OCI-LY7 (cell line): ENCODE measurements at regions not wholly inside any gene's neighbourhood (a gene's known extent, or its start where the extent isn't known, plus 50 kb on each side); places are given as distances from the start of the nearest gene placed in this dataset.

ENCODE experiments used
- BruUV-seq: library from RNA; stranded (reverse); fragments of 400-500 nt; replicated peaks from 2 replicates; lab custom pipeline; 2021; lab: Mats Ljungman, UMichigan
- CTCF ChIA-PET: fragments of 300-600 bp; sonication (Branson Sonifier 250); formaldehyde crosslinking; loops from one replicate; lab custom pipeline; 2022; ENCODE audit warnings: antibody characterized with exemption; ENCODE audit not compliant: unreplicated experiment; lab: Charles Lee
- POLR2A ChIA-PET: fragments of 300-600 bp; sonication (Branson Sonifier 250); formaldehyde crosslinking; loops from one replicate; lab custom pipeline; 2022; ENCODE audit warnings: antibody characterized with exemption; lab: Charles Lee
- DNase-seq: peaks from one replicate; pipeline ENCODE4 v3.0.0-alpha.2; 2015; ENCODE audit warnings: low spot score
- H2AFZ ChIP-seq: fragments of 200-600 bp; sonication (generic), shearing (Covaris generic); 2 replicates; pipeline ENCODE4 v1.6.1; 2014; ENCODE audit warnings: mild to moderate bottlenecking, antibody characterized with exemption, low read length, moderate library complexity
- H3K27ac ChIP-seq: fragments of 200-600 bp; sonication (generic); 2 replicates; pipeline ENCODE4 v1.5.1; 2014; ENCODE audit warnings: mixed run types, low read depth, mild to moderate bottlenecking, moderate library complexity, low read length, inconsistent platforms; ENCODE audit not compliant: poor library complexity, severe bottlenecking
- H3K36me3 ChIP-seq: fragments of 200-600 bp; sonication (generic); 2 replicates; pipeline ENCODE4 v1.6.1; 2014; ENCODE audit warnings: mild to moderate bottlenecking, antibody characterized with exemption, low read length, moderate library complexity, mixed read lengths; ENCODE audit not compliant: insufficient read depth
- H3K4me1 ChIP-seq: fragments of 200-600 bp; sonication (generic); 2 replicates; pipeline ENCODE4 v1.5.1; 2014; ENCODE audit warnings: mild to moderate bottlenecking, low read length; ENCODE audit not compliant: insufficient read depth, poor library complexity, severe bottlenecking
- H3K4me2 ChIP-seq: fragments of 200-600 bp; sonication (generic); 2 replicates; pipeline ENCODE4 v1.6.1; 2014; ENCODE audit warnings: mild to moderate bottlenecking, low read length
- H3K4me3 ChIP-seq: fragments of 200-600 bp; sonication (generic); 2 replicates; pipeline ENCODE4 v1.5.1; 2014; ENCODE audit warnings: mild to moderate bottlenecking, low read depth, low read length; ENCODE audit not compliant: poor library complexity, severe bottlenecking
- H3K79me2 ChIP-seq: fragments of 200-600 bp; sonication (generic); 2 replicates; pipeline ENCODE4 v1.6.1; 2016; ENCODE audit warnings: low read depth, mild to moderate bottlenecking, low read length, moderate library complexity, mixed read lengths; ENCODE audit not compliant: insufficient read depth
- H3K9me2 ChIP-seq: fragments of 200-600 bp; sonication (generic); 2 replicates; pipeline ENCODE4 v1.6.1; 2016; ENCODE audit warnings: mild to moderate bottlenecking, low read length, mixed read lengths; ENCODE audit not compliant: insufficient read depth
- H3K9me3 ChIP-seq: fragments of 200-600 bp; sonication (generic); 2 replicates; pipeline ENCODE4 v1.6.1; 2014; ENCODE audit warnings: mild to moderate bottlenecking, mixed run types, low read length, mixed read lengths
- H4K20me1 ChIP-seq: fragments of 200-600 bp; sonication (generic); 2 replicates; pipeline ENCODE4 v1.6.1; 2014; ENCODE audit warnings: mild to moderate bottlenecking, antibody characterized with exemption, low read length, moderate library complexity, mixed read lengths; ENCODE audit not compliant: insufficient read depth
- EZH2phosphoT487 ChIP-seq: fragments of 200-600 bp; sonication (generic); IDR thresholded peaks from 2 replicates; pipeline ENCODE4 v1.6.1; 2018; ENCODE audit warnings: low read depth, borderline replicate concordance, mild to moderate bottlenecking, mixed run types, antibody characterized with exemption, low read length, moderate library complexity, mixed read lengths
- intact Hi-C: fragments of 100-400 bp; cut with micrococcal nuclease; formaldehyde crosslinking; loops from one replicate; pipeline ENCODE4 v1.10.0; 2022; ENCODE audit not compliant: unreplicated experiment
- TF ChIP-seq, protein P1 (sequence below): fragments of 200-600 bp; sonication (generic); conservative IDR thresholded peaks from 2 replicates; pipeline ENCODE4 v1.5.1; 2014; ENCODE audit warnings: mild to moderate bottlenecking, antibody characterized with exemption, low read length, moderate library complexity, mixed read lengths

DNA sequence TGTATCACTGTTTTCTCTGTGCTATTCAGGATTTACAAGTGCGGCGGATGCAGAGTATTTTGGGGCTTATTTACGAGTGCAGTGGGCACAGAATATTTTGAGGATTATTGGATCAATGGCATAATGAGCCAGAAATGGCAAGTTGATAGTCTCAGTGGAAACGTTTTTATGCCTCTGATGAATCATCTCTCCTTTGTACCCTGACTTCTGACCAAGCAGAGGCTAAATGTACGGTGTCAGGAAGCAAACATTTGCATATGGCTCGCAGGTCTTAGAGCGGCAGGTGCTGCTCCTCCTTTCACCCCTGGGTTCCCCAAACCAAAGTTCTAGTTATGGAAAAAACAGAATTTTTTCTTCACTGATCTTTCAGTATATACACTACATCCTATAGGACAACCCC lies 94.5 kb downstream of the LIG4 start:
- H3K4me3 ChIP-seq: no peak overlapping the region
- no peak for DNase-seq
- TF ChIP-seq, protein P1, sequence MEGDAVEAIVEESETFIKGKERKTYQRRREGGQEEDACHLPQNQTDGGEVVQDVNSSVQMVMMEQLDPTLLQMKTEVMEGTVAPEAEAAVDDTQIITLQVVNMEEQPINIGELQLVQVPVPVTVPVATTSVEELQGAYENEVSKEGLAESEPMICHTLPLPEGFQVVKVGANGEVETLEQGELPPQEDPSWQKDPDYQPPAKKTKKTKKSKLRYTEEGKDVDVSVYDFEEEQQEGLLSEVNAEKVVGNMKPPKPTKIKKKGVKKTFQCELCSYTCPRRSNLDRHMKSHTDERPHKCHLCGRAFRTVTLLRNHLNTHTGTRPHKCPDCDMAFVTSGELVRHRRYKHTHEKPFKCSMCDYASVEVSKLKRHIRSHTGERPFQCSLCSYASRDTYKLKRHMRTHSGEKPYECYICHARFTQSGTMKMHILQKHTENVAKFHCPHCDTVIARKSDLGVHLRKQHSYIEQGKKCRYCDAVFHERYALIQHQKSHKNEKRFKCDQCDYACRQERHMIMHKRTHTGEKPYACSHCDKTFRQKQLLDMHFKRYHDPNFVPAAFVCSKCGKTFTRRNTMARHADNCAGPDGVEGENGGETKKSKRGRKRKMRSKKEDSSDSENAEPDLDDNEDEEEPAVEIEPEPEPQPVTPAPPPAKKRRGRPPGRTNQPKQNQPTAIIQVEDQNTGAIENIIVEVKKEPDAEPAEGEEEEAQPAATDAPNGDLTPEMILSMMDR: no peak
- no peak for TF ChIP-seq EZH2phosphoT487
- ChIA-PET POLR2A (no interaction called here), CTCF (no interaction called here)
- no peak overlapping the region for H2AFZ ChIP-seq
- no peaks in the 10 kb centered on the region for H4K20me1 ChIP-seq
- no peak overlapping the region for H3K4me2 ChIP-seq
- no peaks in the 10 kb centered on the region for H3K4me1 ChIP-seq
- H3K9me3 ChIP-seq: no peaks in the 10 kb centered on the region
- no peak overlapping the region for H3K27ac ChIP-seq
- no peaks in the 10 kb centered on the region for H3K36me3 ChIP-seq
- intact Hi-C loops: no loop called here
- H3K79me2 ChIP-seq: no peaks in the 10 kb centered on the region
- BruUV-seq: no TSS peak
- no peaks in the 10 kb centered on the region for H3K9me2 ChIP-seq

DNA sequence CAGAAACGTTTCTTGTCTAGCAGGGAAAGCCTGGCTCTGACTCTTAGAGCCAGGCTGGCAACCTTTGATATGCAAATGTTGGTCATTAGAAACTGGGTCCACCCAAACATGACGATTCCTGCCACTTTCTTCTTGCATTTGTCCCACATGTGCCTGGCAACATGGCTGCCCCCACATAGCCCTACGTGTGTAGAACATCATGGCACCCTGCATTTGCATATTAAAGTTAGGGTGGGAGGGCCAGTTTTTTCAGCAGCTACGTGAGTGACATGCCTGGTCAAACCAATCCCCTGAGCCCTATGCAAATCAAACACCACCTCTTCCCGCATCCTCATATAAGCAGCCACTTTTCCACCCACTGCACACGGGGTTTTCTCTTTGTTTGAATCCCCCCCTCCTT lies 95.0 kb downstream of the LIG4 start:
- no peak overlapping the region for H3K27ac ChIP-seq
- intact Hi-C loops: no loop called here
- H3K36me3 ChIP-seq: no peaks in the 10 kb centered on the region
- no peak overlapping the region for H2AFZ ChIP-seq
- H4K20me1 ChIP-seq: no peaks in the 10 kb centered on the region
- H3K79me2 ChIP-seq: no peaks in the 10 kb centered on the region
- ChIA-PET POLR2A (no interaction called here), CTCF (no interaction called here)
- no peaks in the 10 kb centered on the region for H3K4me1 ChIP-seq
- no peak overlapping the region for H3K4me2 ChIP-seq
- H3K9me3 ChIP-seq: no peaks in the 10 kb centered on the region
- DNase-seq: no peak
- no peak overlapping the region for H3K4me3 ChIP-seq
- TF ChIP-seq, protein P1: no peak
- no peak for TF ChIP-seq EZH2phosphoT487
- BruUV-seq: no TSS peak
- H3K9me2 ChIP-seq: no peaks in the 10 kb centered on the region

- H3K9me2 ChIP-seq: no peaks in the 10 kb centered on the region
- no peak overlapping the region for H3K4me3 ChIP-seq
- intact Hi-C loops: no loop called here
- TF ChIP-seq EZH2phosphoT487: no peak
- TF ChIP-seq, protein P1: no peak
- H3K9me3 ChIP-seq: no peaks in the 10 kb centered on the region
- no peaks in the 10 kb centered on the region for H4K20me1 ChIP-seq
- no peak for DNase-seq
- no peak overlapping the region for H3K27ac ChIP-seq
- H3K36me3 ChIP-seq: no peaks in the 10 kb centered on the region
- CTCF ChIA-PET: no interaction called here
- H2AFZ ChIP-seq: no peak overlapping the region
- POLR2A ChIA-PET: no interaction called here
- no peak overlapping the region for H3K4me2 ChIP-seq
- H3K79me2 ChIP-seq: no peaks in the 10 kb centered on the region
- no TSS peak for BruUV-seq
- H3K4me1 ChIP-seq: no peaks in the 10 kb centered on the region
Observed at GRCh38 chr13:108115738-108116137, 99.6 kb downstream of the LIG4 start.
